Fibroblast of lung (primary cell): ENCODE measurements at regions not wholly inside any gene's neighbourhood (a gene's known extent, or its start where the extent isn't known, plus 50 kb on each side); places are given as distances from the start of the nearest gene placed in this dataset.

ENCODE experiments used
- DNase-seq, 2 donors: peaks; one replicate each; pipeline versions ENCODE4 v3.0.0 to v3.0.0-alpha.2; 2010; ENCODE audit warnings: low read depth in 2 of 2
- H2AFZ ChIP-seq: 2 replicates; pipeline ENCODE4 v1.5.1; 2012; ENCODE audit warnings: low read length, control low read depth, inconsistent platforms
- H3K27ac ChIP-seq: 2 replicates; pipeline ENCODE4 v1.5.1; 2011; ENCODE audit warnings: low read length, control low read depth; ENCODE audit not compliant: insufficient read depth
- H3K27me3 ChIP-seq: 2 replicates; pipeline ENCODE4 v1.5.1; 2011; ENCODE audit warnings: mild to moderate bottlenecking, low read length; ENCODE audit not compliant: control insufficient read depth, insufficient read depth
- H3K36me3 ChIP-seq: 2 replicates; pipeline ENCODE4 v1.5.1; 2011; ENCODE audit warnings: low read length; ENCODE audit not compliant: control insufficient read depth, insufficient read depth
- H3K4me1 ChIP-seq: 2 replicates; pipeline ENCODE4 v1.5.1; 2011; ENCODE audit warnings: low read length; ENCODE audit not compliant: control insufficient read depth, insufficient read depth; ENCODE audit errors: extremely low read depth
- H3K4me2 ChIP-seq: 2 replicates; pipeline ENCODE4 v1.5.1; 2011; ENCODE audit warnings: low read length, control low read depth; ENCODE audit not compliant: insufficient read depth; ENCODE audit errors: extremely low read depth
- H3K4me3 ChIP-seq, 4 experiments: fragments of 200-600 bp in 1 of 4; sonication (generic) in 1 of 4; replicated peaks in 1 of 4; 2 replicates each; pipeline ENCODE4 v1.5.1; 2011 to 2016; ENCODE audit warnings: low read length in 4 of 4, low read depth in 3 of 4, mild to moderate bottlenecking in 3 of 4, control low read depth in 2 of 4, inconsistent platforms in 1 of 4, mixed read lengths in 1 of 4; ENCODE audit not compliant: insufficient read depth in 1 of 4; ENCODE audit errors: control extremely low read depth in 1 of 4
- H3K79me2 ChIP-seq: 2 replicates; pipeline ENCODE4 v1.5.1; 2012; ENCODE audit warnings: mild to moderate bottlenecking, low read length, inconsistent platforms; ENCODE audit not compliant: control insufficient read depth, insufficient read depth
- H3K9ac ChIP-seq: 2 replicates; pipeline ENCODE4 v1.5.1; 2011; ENCODE audit warnings: mild to moderate bottlenecking, low read length, control low read depth; ENCODE audit not compliant: insufficient read depth
- H3K9me3 ChIP-seq: 2 replicates; pipeline ENCODE4 v1.5.1; 2012; ENCODE audit warnings: low read depth, low read length; ENCODE audit not compliant: control insufficient read depth, insufficient read depth
- H4K20me1 ChIP-seq: 2 replicates; pipeline ENCODE4 v1.5.1; 2011; ENCODE audit warnings: low read length; ENCODE audit not compliant: control insufficient read depth, insufficient read depth; ENCODE audit errors: extremely low read depth
- CTCF ChIP-seq, 2 donors: IDR thresholded peaks in 1 of 2; conservative IDR thresholded peaks in 1 of 2; 1 replicate in 1 of 2; 2 replicates in 1 of 2; pipeline ENCODE4 v1.5.1; 2011 to 2012; ENCODE audit warnings: low read length in 2 of 2, control low read depth in 1 of 2, inconsistent platforms in 1 of 2, low read depth in 1 of 2, mild to moderate bottlenecking in 1 of 2
- EZH2 ChIP-seq: IDR thresholded peaks from 2 replicates; pipeline ENCODE4 v1.5.1; 2012; ENCODE audit warnings: low read length, control low read depth, mild to moderate bottlenecking; ENCODE audit errors: missing control alignments

- H3K79me2 ChIP-seq: no peaks in the 10 kb centered on the region
- H3K9me3 ChIP-seq: no peaks in the 10 kb centered on the region
- H3K36me3 ChIP-seq: no peaks in the 10 kb centered on the region
- no peak overlapping the region for H3K4me2 ChIP-seq
- H3K27me3 ChIP-seq: no peaks in the 10 kb centered on the region
- H3K27ac ChIP-seq: no peak overlapping the region
- DNase-seq: peak in 1 of 2 donors; percentile 65
- TF ChIP-seq EZH2 (no peak), CTCF (conservative IDR thresholded peaks at IDR 0.05 in 1 of 2, IDR thresholded peaks at IDR 0.05 in 1 of 2; ENCODE audit: low read depth in 1 of 2, low read length in 2 of 2) (peak; percentile 57 to 68)
- no peak overlapping the region for H2AFZ ChIP-seq
- H3K4me3 ChIP-seq: no peak overlapping the region
- H4K20me1 ChIP-seq: no peaks in the 10 kb centered on the region
- H3K9ac ChIP-seq: no peak overlapping the region
- no peaks in the 10 kb centered on the region for H3K4me1 ChIP-seq
These were observed 79.5 kb upstream of the USP9Y start for GRCh38 chrY:12621454-12622081.

- TF ChIP-seq EZH2 (no peak), CTCF (conservative IDR thresholded peaks at IDR 0.05 in 1 of 2, IDR thresholded peaks at IDR 0.05 in 1 of 2; ENCODE audit: low read depth in 1 of 2, low read length in 2 of 2) (no peak)
- Histone ChIP-seq H3K4me3 (no peak overlapping the region), H4K20me1 (no peaks in the 10 kb centered on the region), H3K36me3 (no peaks in the 10 kb centered on the region), H3K9me3 (no peaks in the 10 kb centered on the region), H3K79me2 (no peaks in the 10 kb centered on the region), H2AFZ (no peak overlapping the region), H3K27me3 (no peaks in the 10 kb centered on the region), H3K27ac (no peak overlapping the region), H3K4me2 (no peak overlapping the region), H3K4me1 (no peaks in the 10 kb centered on the region), H3K9ac (no peak overlapping the region)
- no peak for DNase-seq
These were observed 77.8 kb upstream of the USP9Y start for GRCh38 chrY:12623204-12623603.

- Histone ChIP-seq H3K36me3 (no peaks in the 10 kb centered on the region), H4K20me1 (no peaks in the 10 kb centered on the region), H3K79me2 (no peaks in the 10 kb centered on the region), H3K27me3 (no peaks in the 10 kb centered on the region), H2AFZ (no peak overlapping the region), H3K9ac (no peak overlapping the region), H3K4me1 (no peaks in the 10 kb centered on the region), H3K4me2 (no peak overlapping the region), H3K9me3 (no peaks in the 10 kb centered on the region), H3K27ac (no peak overlapping the region), H3K4me3 (no peak overlapping the region)
- no peak for TF ChIP-seq CTCF (conservative IDR thresholded peaks at IDR 0.05 in 1 of 2, IDR thresholded peaks at IDR 0.05 in 1 of 2; ENCODE audit: low read depth in 1 of 2, low read length in 2 of 2)
- no peak for TF ChIP-seq EZH2
- peak in 1 of 2 donors; percentile 37 for DNase-seq
These were observed 58.0 kb upstream of the USP9Y start for GRCh38 chrY:12642986-12643385.
